ENCODE measurements at regions not wholly inside any gene's neighbourhood (a gene's known extent, or its start where the extent isn't known, plus 50 kb on each side); places are given as distances from the start of the nearest gene placed in this dataset.

GRCh38 chr6:4264601-4265000 is 129.2 kb upstream of the ECI2 start:
- H3K36me3 ChIP-seq, result no peaks in the 10 kb centered on the region
- TF ChIP-seq CTCF (IDR thresholded peaks at IDR 0.05), result no peak
- no peaks in the 10 kb centered on the region for H3K9me3 ChIP-seq
- no peak overlapping the region for H3K27ac ChIP-seq
- DNase-seq (no peak), ATAC-seq (no peak)
- H3K27me3 ChIP-seq (ENCODE audit: low read depth), result no peaks in the 10 kb centered on the region
- intact Hi-C loops (cut with DNase I), result no loop called here
- H3K4me3 ChIP-seq, result no peak overlapping the region
- H3K4me1 ChIP-seq, result no peaks in the 10 kb centered on the region

GRCh38 chr6:4264081-4264480 is 128.7 kb upstream of the ECI2 start:
- Histone ChIP-seq H3K4me3 (no peak overlapping the region), H3K4me1 (no peaks in the 10 kb centered on the region), H3K36me3 (no peaks in the 10 kb centered on the region), H3K27me3 (ENCODE audit: low read depth) (no peaks in the 10 kb centered on the region), H3K9me3 (no peaks in the 10 kb centered on the region), H3K27ac (no peak overlapping the region)
- DNase-seq (no peak), ATAC-seq (no peak)
- no peak for TF ChIP-seq CTCF (IDR thresholded peaks at IDR 0.05)
- intact Hi-C loops (cut with DNase I), result no loop called here

GRCh38 chr6:4262526-4262925 is 127.2 kb upstream of the ECI2 start:
- Histone ChIP-seq H3K9me3 (no peaks in the 10 kb centered on the region), H3K27me3 (ENCODE audit: low read depth) (no peaks in the 10 kb centered on the region), H3K27ac (no peak overlapping the region), H3K4me3 (no peak overlapping the region), H3K36me3 (no peaks in the 10 kb centered on the region), H3K4me1 (no peaks in the 10 kb centered on the region)
- no peak for ATAC-seq
- DNase-seq, result no peak
- no peak for TF ChIP-seq CTCF (IDR thresholded peaks at IDR 0.05)
- intact Hi-C loops (cut with DNase I), result no loop called here

- intact Hi-C loops (cut with DNase I), result no loop called here
- ATAC-seq (no peak), DNase-seq (no peak)
- no peaks in the 10 kb centered on the region for H3K4me1 ChIP-seq
- no peak overlapping the region for H3K4me3 ChIP-seq
- H3K27me3 ChIP-seq (ENCODE audit: low read depth), result no peaks in the 10 kb centered on the region
- H3K36me3 ChIP-seq, result no peaks in the 10 kb centered on the region
- no peaks in the 10 kb centered on the region for H3K9me3 ChIP-seq
- no peak for TF ChIP-seq CTCF (IDR thresholded peaks at IDR 0.05)
- no peak overlapping the region for H3K27ac ChIP-seq
Measured at GRCh38 chr6:4259391-4259790, 124.0 kb upstream of the ECI2 start.

- no peak overlapping the region for H3K4me3 ChIP-seq
- TF ChIP-seq CTCF (IDR thresholded peaks at IDR 0.05), result no peak
- no peaks in the 10 kb centered on the region for H3K36me3 ChIP-seq
- peaks cover 5% of the 10 kb centered on the region for H3K4me1 ChIP-seq
- no peak overlapping the region for H3K27ac ChIP-seq
- no peaks in the 10 kb centered on the region for H3K9me3 ChIP-seq
- ATAC-seq (no peak), DNase-seq (no peak)
- H3K27me3 ChIP-seq (ENCODE audit: low read depth), result no peaks in the 10 kb centered on the region
- intact Hi-C loops (cut with DNase I), result no loop called here
Measured at GRCh38 chr6:4258733-4259132, 123.4 kb upstream of the ECI2 start.

- ATAC-seq (no peak), DNase-seq (no peak)
- Histone ChIP-seq H3K36me3 (no peaks in the 10 kb centered on the region), H3K9me3 (no peaks in the 10 kb centered on the region), H3K4me3 (no peak overlapping the region), H3K27ac (no peak overlapping the region), H3K4me1 (peaks cover 14% of the 10 kb centered on the region), H3K27me3 (ENCODE audit: low read depth) (no peaks in the 10 kb centered on the region)
- no peak for TF ChIP-seq CTCF (IDR thresholded peaks at IDR 0.05)
- intact Hi-C loops (cut with DNase I), result no loop called here
Measured at GRCh38 chr6:4256969-4257368, 121.6 kb upstream of the ECI2 start.
